ENCODE measurements at regions not wholly inside any gene's neighbourhood (a gene's known extent, or its start where the extent isn't known, plus 50 kb on each side); places are given as distances from the start of the nearest gene placed in this dataset.
A peak's percentile ranks its signal among the peaks of the same experiment; 100 is the strongest.

- Histone ChIP-seq H3K4me3 (no peak overlapping the region), H3K27ac (no peak overlapping the region), H3K4me1 (replicated peaks in 1 of 2) (peaks cover 7 to 8% of the 10 kb centered on the region in 2 donors)
- in situ Hi-C loops (cut with MboI; ENCODE audit: low pct_unique_long_range_greater_than_20kb in 2 of 9, low sequenced_read_pairs in 9 of 9, unreplicated experiment in 9 of 9), result loop anchor here in 1 of 9 experiments (25.0 kb wide), 1 partner anchor 117 kb away; no protein-coding TSS in a partner anchor
- 39 to 100% (median 77%) methylated on average over 2 to 8 of the region's 8 CpGs for WGBS, 10 experiments
- ATAC-seq (replicated peaks in 6 of 8), result no peak
These were observed 190.1 kb upstream of the GLI2 start for GRCh38 chr2:120545521-120546047.

- in situ Hi-C loops (cut with MboI; ENCODE audit: low pct_unique_long_range_greater_than_20kb in 2 of 9, low sequenced_read_pairs in 9 of 9, unreplicated experiment in 9 of 9), result loop anchor here in 1 of 9 experiments (25.0 kb wide), 1 partner anchor 116 kb away; no protein-coding TSS in a partner anchor
- ATAC-seq (replicated peaks in 6 of 8), result peak; percentile 38 to 88 (median 59)
- Histone ChIP-seq H3K4me1 (replicated peaks in 1 of 2) (peaks cover 11 to 12% of the 10 kb centered on the region in 2 donors), H3K4me3 (no peak overlapping the region), H3K27ac (no peak overlapping the region)
- WGBS, 10 experiments, result 3 to 87% (median 55%) methylated on average over 1 to 23 of the region's 27 CpGs
These were observed 189.4 kb upstream of the GLI2 start for GRCh38 chr2:120546048-120546864.

GRCh38 chr2:120546865-120547390 lies 188.7 kb upstream of the GLI2 start:
- in situ Hi-C loops (cut with MboI; ENCODE audit: low pct_unique_long_range_greater_than_20kb in 2 of 9, low sequenced_read_pairs in 9 of 9, unreplicated experiment in 9 of 9), result loop anchor here in 1 of 9 experiments (25.0 kb wide), 1 partner anchor 115 kb away; no protein-coding TSS in a partner anchor
- H3K27ac ChIP-seq, result no peak overlapping the region
- no peak overlapping the region for H3K4me3 ChIP-seq
- peaks cover 11 to 12% of the 10 kb centered on the region in 2 donors for H3K4me1 ChIP-seq (replicated peaks in 1 of 2)
- ATAC-seq (replicated peaks in 6 of 8), result no peak
- 51 to 97% (median 77%) methylated on average over 2 to 5 of the region's 7 CpGs; no CpG with 5 or more reads in 2 of the 10 experiments for WGBS, 10 experiments

- Histone ChIP-seq H3K4me3 (no peak overlapping the region), H3K27ac (no peak overlapping the region), H3K4me1 (replicated peaks in 1 of 2) (peaks cover 12% of the 10 kb centered on the region in 2 donors)
- WGBS, 10 experiments, result 83 to 100% methylated on average over 1 of the region's 1 CpG; no CpG with 5 or more reads in 8 of the 10 experiments
- in situ Hi-C loops (cut with MboI; ENCODE audit: low pct_unique_long_range_greater_than_20kb in 2 of 9, low sequenced_read_pairs in 9 of 9, unreplicated experiment in 9 of 9), result loop anchor here in 1 of 9 experiments (25.0 kb wide), 1 partner anchor 115 kb away; no protein-coding TSS in a partner anchor
- ATAC-seq (replicated peaks in 6 of 8), result no peak
These were observed 188.0 kb upstream of the GLI2 start for GRCh38 chr2:120547662-120548061.

GRCh38 chr2:120548627-120549608 lies 186.8 kb upstream of the GLI2 start:
- H3K4me1 ChIP-seq (replicated peaks in 1 of 2), result peaks cover 12 to 18% of the 10 kb centered on the region in 2 donors
- WGBS, 10 experiments, result 59 to 100% (median 86%) methylated on average over 1 to 9 of the region's 16 CpGs; no CpG with 5 or more reads in 2 of the 10 experiments
- no peak for ATAC-seq (replicated peaks in 6 of 8)
- in situ Hi-C loops (cut with MboI; ENCODE audit: low pct_unique_long_range_greater_than_20kb in 2 of 9, low sequenced_read_pairs in 9 of 9, unreplicated experiment in 9 of 9), result loop anchor here in 1 of 9 experiments (25.0 kb wide), 1 partner anchor 113 kb away; no protein-coding TSS in a partner anchor
- no peak overlapping the region for H3K27ac ChIP-seq
- H3K4me3 ChIP-seq, result no peak overlapping the region

GRCh38 chr2:120549841-120550240 lies 185.8 kb upstream of the GLI2 start:
- WGBS, 10 experiments, result 20 to 100% (median 79%) methylated on average over 1 to 5 of the region's 6 CpGs; no CpG with 5 or more reads in 4 of the 10 experiments
- no peak overlapping the region for H3K27ac ChIP-seq
- H3K4me1 ChIP-seq (replicated peaks in 1 of 2), result peaks cover 12 to 21% of the 10 kb centered on the region in 2 donors
- in situ Hi-C loops (cut with MboI; ENCODE audit: low pct_unique_long_range_greater_than_20kb in 2 of 9, low sequenced_read_pairs in 9 of 9, unreplicated experiment in 9 of 9), result loop anchor here in 2 of 9 experiments (25.0 kb wide), 1 partner anchor 112 kb away; no protein-coding TSS in a partner anchor
- ATAC-seq (replicated peaks in 6 of 8), result no peak
- no peak overlapping the region for H3K4me3 ChIP-seq

GRCh38 chr2:120550282-120550681 lies 185.4 kb upstream of the GLI2 start:
- Histone ChIP-seq H3K4me3 (no peak overlapping the region), H3K4me1 (replicated peaks in 1 of 2) (peaks cover 12 to 26% of the 10 kb centered on the region in 2 donors), H3K27ac (no peak overlapping the region)
- in situ Hi-C loops (cut with MboI; ENCODE audit: low pct_unique_long_range_greater_than_20kb in 2 of 9, low sequenced_read_pairs in 9 of 9, unreplicated experiment in 9 of 9), result loop anchor here in 1 of 9 experiments (25.0 kb wide), 1 partner anchor 112 kb away; no protein-coding TSS in a partner anchor
- peak in 1 of 8 experiments; percentile 53 for ATAC-seq (replicated peaks in 6 of 8)
- WGBS, 10 experiments, result 17 to 82% (median 65%) methylated on average over 1 to 4 of the region's 4 CpGs; no CpG with 5 or more reads in 2 of the 10 experiments

- Histone ChIP-seq H3K27ac (no peak overlapping the region), H3K4me3 (no peak overlapping the region), H3K4me1 (replicated peaks in 1 of 2) (peaks cover 12 to 29% of the 10 kb centered on the region in 2 donors)
- WGBS, 10 experiments, result 0 to 100% (median 67%) methylated on average over 1 to 2 of the region's 2 CpGs; no CpG with 5 or more reads in 3 of the 10 experiments
- no peak for ATAC-seq (replicated peaks in 6 of 8)
- in situ Hi-C loops (cut with MboI; ENCODE audit: low pct_unique_long_range_greater_than_20kb in 2 of 9, low sequenced_read_pairs in 9 of 9, unreplicated experiment in 9 of 9), result loop anchor here in 1 of 9 experiments (25.0 kb wide), 1 partner anchor 111 kb away; no protein-coding TSS in a partner anchor
These were observed 184.7 kb upstream of the GLI2 start for GRCh38 chr2:120550893-120551446.

GRCh38 chr2:120551522-120551921 lies 184.1 kb upstream of the GLI2 start:
- 58 to 100% (median 91%) methylated on average over 1 to 3 of the region's 3 CpGs; no CpG with 5 or more reads in 2 of the 10 experiments for WGBS, 10 experiments
- ATAC-seq (replicated peaks in 6 of 8), result no peak
- no peak overlapping the region for H3K4me3 ChIP-seq
- H3K4me1 ChIP-seq (replicated peaks in 1 of 2), result peaks cover 12 to 29% of the 10 kb centered on the region in 2 donors
- H3K27ac ChIP-seq, result no peak overlapping the region
- in situ Hi-C loops (cut with MboI; ENCODE audit: low pct_unique_long_range_greater_than_20kb in 2 of 9, low sequenced_read_pairs in 9 of 9, unreplicated experiment in 9 of 9), result loop anchor here in 1 of 9 experiments (25.0 kb wide), 1 partner anchor 111 kb away; no protein-coding TSS in a partner anchor

GRCh38 chr2:120552079-120552478 lies 183.6 kb upstream of the GLI2 start:
- no peak overlapping the region for H3K27ac ChIP-seq
- WGBS, 10 experiments, result 40 to 100% (median 76%) methylated on average over 1 to 4 of the region's 11 CpGs; no CpG with 5 or more reads in 4 of the 10 experiments
- no peak for ATAC-seq (replicated peaks in 6 of 8)
- H3K4me1 ChIP-seq (replicated peaks in 1 of 2), result peaks cover 12 to 29% of the 10 kb centered on the region in 2 donors
- in situ Hi-C loops (cut with MboI; ENCODE audit: low pct_unique_long_range_greater_than_20kb in 2 of 9, low sequenced_read_pairs in 9 of 9, unreplicated experiment in 9 of 9), result loop anchor here in 1 of 9 experiments (25.0 kb wide), 1 partner anchor 110 kb away; no protein-coding TSS in a partner anchor
- no peak overlapping the region for H3K4me3 ChIP-seq

- no peak overlapping the region for H3K27ac ChIP-seq
- in situ Hi-C loops (cut with MboI; ENCODE audit: low pct_unique_long_range_greater_than_20kb in 2 of 9, low sequenced_read_pairs in 9 of 9, unreplicated experiment in 9 of 9), result loop anchor here in 1 of 9 experiments (25.0 kb wide), 1 partner anchor 109 kb away; no protein-coding TSS in a partner anchor
- ATAC-seq (replicated peaks in 6 of 8), result peak in 7 of 8 experiments; percentile 63 to 84 (median 75)
- WGBS, 10 experiments, result 10 to 80% (median 37%) methylated on average over 1 to 12 of the region's 24 CpGs; no CpG with 5 or more reads in 1 of the 10 experiments
- peaks cover 12 to 29% of the 10 kb centered on the region in 2 donors for H3K4me1 ChIP-seq (replicated peaks in 1 of 2)
- H3K4me3 ChIP-seq, result no peak overlapping the region
These were observed 182.7 kb upstream of the GLI2 start for GRCh38 chr2:120552800-120553481.

Measured in motor neuron (in vitro differentiated cells).